Suppressor macrophage treated with lipopolysaccharide for 4 hours (primary cell): ENCODE measurements at regions not wholly inside any gene's neighbourhood (a gene's known extent, or its start where the extent isn't known, plus 50 kb on each side); places are given as distances from the start of the nearest gene placed in this dataset.

Experiments
- DNase-seq: peaks from one replicate; pipeline ENCODE4 v3.0.0-alpha.2; 2020

- no peak for DNase-seq
Observed at GRCh38 chr15:61621146-61621545, 392.0 kb upstream of the RORA start.

- no peak for DNase-seq
Observed at GRCh38 chr15:61620151-61620550, 391.0 kb upstream of the RORA start.

GRCh38 chr15:61613729-61614128 lies 384.6 kb upstream of the RORA start:
- DNase-seq = no peak

GRCh38 chr15:61613138-61613537 lies 384.0 kb upstream of the RORA start:
- no peak for DNase-seq

GRCh38 chr15:61612111-61612510 lies 383.0 kb upstream of the RORA start:
- DNase-seq = no peak

GRCh38 chr15:61605343-61605742 lies 376.2 kb upstream of the RORA start:
- no peak for DNase-seq

GRCh38 chr15:61598655-61599054 lies 369.6 kb upstream of the RORA start:
- no peak for DNase-seq

GRCh38 chr15:61584410-61584809 lies 355.3 kb upstream of the RORA start:
- DNase-seq = no peak

- no peak for DNase-seq
Observed at GRCh38 chr15:61582092-61582491, 353.0 kb upstream of the RORA start.

- no peak for DNase-seq
Observed at GRCh38 chr15:61575597-61575996, 346.5 kb upstream of the RORA start.

GRCh38 chr15:61571026-61571425 lies 341.9 kb upstream of the RORA start:
- no peak for DNase-seq

GRCh38 chr15:61564785-61565184 lies 335.7 kb upstream of the RORA start:
- DNase-seq = no peak

- no peak for DNase-seq
Observed at GRCh38 chr15:61558172-61559136, 329.4 kb upstream of the RORA start.

GRCh38 chr15:61556037-61556648 lies 327.0 kb upstream of the RORA start:
- DNase-seq = no peak

GRCh38 chr15:61549727-61550126 lies 320.6 kb upstream of the RORA start:
- DNase-seq = no peak

GRCh38 chr15:61545763-61546162 lies 316.7 kb upstream of the RORA start:
- DNase-seq = no peak

- no peak for DNase-seq
Observed at GRCh38 chr15:61541516-61541915, 312.4 kb upstream of the RORA start.

GRCh38 chr15:61537337-61537736 lies 308.2 kb upstream of the RORA start:
- DNase-seq = no peak

- no peak for DNase-seq
Observed at GRCh38 chr15:61534986-61535385, 305.9 kb upstream of the RORA start.

GRCh38 chr15:61530769-61531168 lies 301.7 kb upstream of the RORA start:
- no peak for DNase-seq

GRCh38 chr15:61528581-61528910 lies 299.4 kb upstream of the RORA start:
- no peak for DNase-seq

- DNase-seq = no peak
Observed at GRCh38 chr15:61527836-61528580, 298.9 kb upstream of the RORA start.

- DNase-seq = no peak
Observed at GRCh38 chr15:61524545-61524944, 295.4 kb upstream of the RORA start.

- no peak for DNase-seq
Observed at GRCh38 chr15:61524086-61524485, 295.0 kb upstream of the RORA start.
